Mammary epithelial cell (primary cell): ENCODE measurements at regions not wholly inside any gene's neighbourhood (a gene's known extent, or its start where the extent isn't known, plus 50 kb on each side); places are given as distances from the start of the nearest gene placed in this dataset.

ENCODE experiments used
- CTCF ChIP-seq, 2 donors: IDR thresholded peaks in 1 of 2; conservative IDR thresholded peaks in 1 of 2; 2 replicates each; pipeline ENCODE4 v1.5.1; 2011 to 2012; ENCODE audit warnings: inconsistent platforms in 2 of 2, low read length in 2 of 2, mild to moderate bottlenecking in 2 of 2, control low read depth in 1 of 2, low read depth in 1 of 2; ENCODE audit not compliant: insufficient read depth in 1 of 2; ENCODE audit errors: extremely low read depth in 1 of 2
- EZH2 ChIP-seq: IDR thresholded peaks from 2 replicates; pipeline ENCODE4 v1.6.1; 2012; ENCODE audit warnings: low read length, inconsistent platforms, borderline replicate concordance

DNA sequence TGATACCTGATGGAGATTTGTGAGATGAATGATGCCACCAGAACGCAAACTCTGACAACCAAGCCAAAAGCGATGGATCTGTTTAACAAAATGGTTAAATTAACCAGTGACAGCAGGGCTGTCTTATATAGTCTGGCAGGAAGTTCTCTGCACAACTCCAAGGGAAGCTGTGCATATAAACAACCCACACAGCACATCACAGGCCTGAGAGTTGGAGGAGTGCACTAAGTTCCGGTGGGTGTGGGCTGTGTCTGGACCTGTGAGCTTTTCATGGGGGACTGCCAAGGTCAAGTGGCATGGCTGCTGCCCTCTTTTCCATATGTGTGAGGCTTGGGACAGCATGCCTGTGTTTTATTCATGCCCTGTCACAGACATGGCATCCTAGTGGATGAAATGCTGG lies 414.6 kb upstream of the TRIB2 start:
- TF ChIP-seq CTCF (conservative IDR thresholded peaks at IDR 0.05 in 1 of 2, IDR thresholded peaks at IDR 0.05 in 1 of 2; ENCODE audit: extremely low read depth in 1 of 2, insufficient read depth in 1 of 2, low read depth in 1 of 2, low read length in 2 of 2): no peak
- no peak for TF ChIP-seq EZH2
